Stimulated activated CD4-positive, alpha-beta T cell treated with anti-CD3 and anti-CD28 coated beads, Interleukin-4, amount 100 ng/mL, for 4 hours (primary cell): ENCODE measurements at regions not wholly inside any gene's neighbourhood (a gene's known extent, or its start where the extent isn't known, plus 50 kb on each side); places are given as distances from the start of the nearest gene placed in this dataset.

Experiments used
- DNase-seq, 2 experiments: peaks; one replicate each; pipeline ENCODE4 v3.0.0-alpha.2; 2020

DNA sequence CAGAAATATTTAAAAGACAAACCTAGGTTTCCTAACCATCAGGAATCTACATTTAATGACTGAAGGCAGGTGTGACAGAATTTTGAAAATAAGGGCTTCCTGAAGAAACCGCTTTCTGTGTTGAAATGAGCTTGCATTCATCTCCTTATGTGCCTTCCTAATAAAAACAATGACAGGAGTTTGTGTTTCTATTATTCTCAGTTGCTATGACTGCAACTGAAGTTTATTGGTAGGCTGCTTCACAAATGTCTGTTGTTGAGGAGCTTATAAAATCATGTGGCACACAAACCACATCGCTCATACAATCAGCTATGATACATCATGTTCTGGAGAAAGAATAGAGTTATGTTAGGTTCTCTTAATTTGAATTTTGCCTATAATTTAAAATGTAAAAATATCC is 362.7 kb upstream of the SLC8A1 start:
- no peak for DNase-seq

DNA sequence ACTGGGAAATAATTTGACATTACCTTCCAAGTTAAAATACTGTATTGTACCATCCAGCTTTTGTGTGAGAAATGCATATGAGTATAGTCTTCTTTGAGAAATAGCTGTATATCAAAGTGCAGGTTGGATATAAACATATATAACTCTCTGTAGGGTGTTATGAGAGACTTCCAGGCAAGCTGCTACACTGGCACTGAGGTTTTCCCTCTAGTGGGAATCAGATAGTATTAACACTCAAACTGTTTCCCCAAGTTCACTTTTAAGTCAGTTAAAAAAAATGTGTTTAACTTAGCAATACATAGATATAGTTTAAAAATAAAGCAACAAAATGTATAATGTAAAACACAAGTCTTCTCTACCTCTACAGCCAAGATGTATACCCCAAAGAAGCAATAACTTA is 368.4 kb upstream of the SLC8A1 start:
- DNase-seq, result no peak

DNA sequence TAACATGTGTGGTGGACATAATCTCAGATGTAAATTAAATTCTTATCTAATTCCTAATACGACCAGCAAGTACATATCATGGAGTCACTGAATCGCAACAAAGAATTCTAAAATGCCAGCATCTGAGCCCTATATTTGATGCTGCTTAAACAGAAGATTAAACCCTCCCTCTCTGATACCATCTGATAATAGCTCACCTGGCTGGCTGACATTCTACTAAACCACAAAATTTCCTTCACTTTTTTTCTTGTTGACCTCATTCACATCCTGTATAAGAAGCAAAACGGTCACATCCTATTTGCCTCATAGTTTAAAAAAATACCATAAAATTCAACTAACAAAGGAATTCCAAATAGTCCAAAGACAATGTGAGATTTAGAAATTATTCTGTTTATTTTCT is 371.6 kb upstream of the SLC8A1 start:
- no peak for DNase-seq

DNA sequence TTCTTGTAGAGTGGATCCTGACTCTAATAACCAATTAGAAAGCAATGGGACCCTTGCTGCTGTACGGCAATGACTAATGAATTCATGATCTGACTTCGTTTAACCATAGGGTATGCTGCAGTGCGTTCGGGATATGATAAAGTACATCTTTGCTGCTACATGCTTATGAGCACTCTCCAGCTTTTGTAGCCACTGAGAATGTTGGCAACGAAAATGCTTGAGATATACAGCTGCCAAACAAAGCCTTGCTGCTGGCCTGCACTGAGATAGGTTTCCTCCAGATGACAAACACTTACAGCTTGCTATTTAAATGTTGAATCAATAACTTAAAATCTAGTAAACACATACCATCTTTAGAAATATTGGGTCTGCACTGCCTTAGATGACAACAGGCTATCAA is 372.4 kb upstream of the SLC8A1 start:
- DNase-seq, result no peak

DNA sequence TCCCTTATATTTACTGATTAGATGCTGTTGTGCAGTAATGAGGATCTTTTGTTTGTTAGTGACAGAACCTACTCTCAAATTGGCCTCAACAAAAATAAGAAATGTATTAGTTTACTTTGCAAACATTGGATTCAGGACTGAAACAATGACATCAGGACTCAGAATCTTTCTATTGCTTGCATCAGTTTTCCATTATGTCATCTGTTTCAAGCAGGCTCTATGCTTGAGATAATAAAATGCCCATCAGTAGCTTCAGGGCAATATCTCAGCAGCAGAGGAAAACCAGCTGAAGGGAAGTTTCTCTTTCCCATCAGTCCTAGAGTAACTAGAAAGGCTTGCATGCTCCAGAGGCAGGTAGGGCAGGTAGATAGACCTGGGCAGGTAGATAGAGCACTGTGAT is 375.5 kb upstream of the SLC8A1 start:
- DNase-seq, result no peak

DNA sequence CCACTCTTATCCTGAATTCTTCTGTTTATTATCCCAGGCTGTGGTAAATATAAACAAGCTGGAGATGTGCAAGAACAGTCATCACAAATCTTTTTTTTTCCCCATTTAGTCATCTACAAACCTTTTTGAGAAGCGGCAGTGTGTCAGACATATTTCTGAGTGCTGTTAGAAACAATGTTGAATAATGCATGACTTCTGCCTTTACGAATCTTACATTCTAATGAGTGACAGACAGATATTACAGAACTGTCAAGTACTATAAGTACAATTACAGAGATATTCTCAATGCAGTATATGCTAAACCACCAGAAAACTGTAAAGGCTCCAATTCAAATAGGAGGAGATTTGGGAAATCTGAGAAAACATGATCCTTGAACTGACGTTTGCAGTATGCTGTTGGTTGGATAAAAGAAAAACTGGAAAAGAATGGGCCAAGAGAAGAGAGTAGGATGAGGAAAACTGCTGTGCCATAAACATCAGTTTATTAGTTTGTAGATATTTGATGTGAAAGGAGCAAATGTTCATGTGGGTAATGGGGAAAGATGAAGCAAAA is 379.5 kb upstream of the SLC8A1 start:
- no peak for DNase-seq

DNA sequence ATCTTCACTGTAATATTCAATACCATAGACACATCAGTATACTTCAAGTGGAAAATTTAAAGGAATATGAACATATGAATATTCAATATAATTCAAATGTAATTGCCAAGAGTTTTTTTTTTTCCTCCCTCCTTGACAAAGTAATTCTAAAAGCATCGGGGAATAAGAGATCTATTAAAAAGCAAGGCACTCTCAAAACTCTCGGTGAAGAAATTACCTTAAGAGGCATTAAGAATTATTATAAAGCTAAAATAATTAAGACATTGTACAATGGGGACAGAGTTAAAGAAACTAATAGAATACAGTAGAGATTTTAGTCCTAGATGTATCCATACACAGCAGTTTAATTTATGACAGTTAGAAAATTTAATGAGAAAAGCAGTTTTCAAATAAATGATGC is 390.0 kb upstream of the SLC8A1 start:
- DNase-seq, result no peak

DNA sequence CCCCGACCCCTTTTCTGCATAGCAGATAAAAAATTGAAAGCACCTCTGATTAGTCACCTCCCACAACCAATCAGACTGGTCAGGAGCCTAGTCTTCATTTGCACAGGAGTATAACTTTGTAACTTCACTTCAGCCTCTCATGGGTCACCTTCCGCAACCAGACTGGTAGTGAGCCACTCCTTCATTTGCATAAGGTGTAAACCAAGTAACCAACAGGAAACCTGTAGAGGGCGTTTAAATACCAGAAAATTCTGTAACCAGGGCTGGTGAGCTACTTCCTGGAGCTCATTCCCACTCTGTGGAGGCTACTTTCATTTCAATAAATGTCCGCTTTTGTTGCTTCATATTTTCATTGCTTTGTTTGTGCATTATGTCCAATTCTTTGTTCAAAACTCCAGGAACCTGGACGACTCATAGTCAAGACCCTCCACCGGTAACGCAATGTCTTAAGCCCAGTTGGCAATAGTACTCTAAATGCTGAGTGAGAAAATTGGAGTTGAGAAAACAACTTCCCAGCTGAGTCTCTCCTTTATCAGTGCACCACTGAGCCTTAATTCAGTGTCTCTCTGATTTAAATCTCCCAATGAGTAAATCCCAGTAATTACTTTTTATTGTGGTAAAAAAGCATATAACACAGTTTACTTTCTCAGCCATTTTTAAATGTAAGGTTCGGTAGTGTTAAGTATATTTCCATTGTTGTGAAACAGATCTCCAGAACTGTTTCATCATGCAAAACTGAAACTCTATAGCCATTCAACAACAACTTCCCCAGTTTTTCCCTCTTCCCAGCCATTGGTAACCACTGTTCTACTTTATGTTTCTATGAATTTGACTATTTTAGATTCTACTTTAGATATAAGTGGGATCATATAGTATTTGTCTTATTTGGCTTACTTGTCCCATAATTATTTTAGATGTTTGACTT is 392.7 kb upstream of the SLC8A1 start:
- no peak for DNase-seq

DNA sequence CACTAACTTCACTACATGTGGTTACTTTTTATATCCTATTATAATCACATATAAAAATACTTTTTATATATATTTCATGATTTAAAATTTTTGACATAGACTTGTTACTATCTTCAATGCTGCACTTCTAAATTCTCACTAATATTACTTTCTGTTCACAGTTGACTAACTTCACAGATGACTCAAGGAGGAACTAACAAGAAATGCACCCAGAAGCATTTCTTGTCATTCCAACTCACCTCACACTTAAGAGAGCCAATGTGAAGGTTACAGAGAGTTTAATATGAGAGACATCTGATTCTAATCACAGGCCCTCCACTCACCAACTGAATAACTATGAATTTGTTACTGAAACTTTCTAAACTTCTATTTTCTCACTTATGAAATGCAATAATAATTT is 399.8 kb upstream of the SLC8A1 start:
- no peak for DNase-seq

DNA sequence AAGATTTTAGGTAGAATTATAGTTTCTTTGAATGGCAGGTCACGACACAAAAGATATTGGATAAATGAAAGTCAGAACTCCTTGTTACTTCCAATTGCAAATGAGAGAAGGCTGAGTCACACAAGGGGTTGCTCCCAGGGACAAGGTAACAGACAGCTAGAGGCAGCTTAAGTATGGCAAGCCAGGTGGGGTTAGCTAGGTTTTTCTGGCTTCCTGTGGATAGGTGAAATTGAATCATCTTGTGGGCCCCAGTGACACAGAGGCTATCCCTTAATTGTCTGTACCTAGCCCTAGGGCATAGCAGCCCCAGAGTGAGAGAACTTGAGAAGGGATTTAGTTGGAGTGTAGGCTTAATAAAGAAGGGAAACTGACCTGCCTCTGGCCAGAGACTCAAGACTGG is 407.7 kb upstream of the SLC8A1 start:
- no peak for DNase-seq

DNA sequence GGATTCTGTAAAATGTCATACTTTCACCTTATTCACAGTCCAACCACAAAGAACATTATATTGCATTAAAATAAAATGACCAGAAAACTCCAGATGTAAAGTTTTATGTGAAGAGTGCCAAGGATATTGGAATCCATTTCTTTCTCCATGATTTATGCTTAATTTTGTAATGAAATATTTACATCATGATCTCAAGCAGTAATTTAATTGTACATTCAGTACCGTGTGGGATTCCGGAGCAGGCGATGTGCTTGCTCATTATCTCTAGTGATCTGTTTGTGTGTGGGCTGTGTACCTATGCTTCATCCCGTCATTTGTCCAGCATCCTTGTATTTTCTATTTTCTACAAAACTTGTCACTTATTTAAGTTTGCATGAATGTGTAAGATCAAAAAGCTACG is 415.9 kb upstream of the SLC8A1 start:
- DNase-seq, result no peak

DNA sequence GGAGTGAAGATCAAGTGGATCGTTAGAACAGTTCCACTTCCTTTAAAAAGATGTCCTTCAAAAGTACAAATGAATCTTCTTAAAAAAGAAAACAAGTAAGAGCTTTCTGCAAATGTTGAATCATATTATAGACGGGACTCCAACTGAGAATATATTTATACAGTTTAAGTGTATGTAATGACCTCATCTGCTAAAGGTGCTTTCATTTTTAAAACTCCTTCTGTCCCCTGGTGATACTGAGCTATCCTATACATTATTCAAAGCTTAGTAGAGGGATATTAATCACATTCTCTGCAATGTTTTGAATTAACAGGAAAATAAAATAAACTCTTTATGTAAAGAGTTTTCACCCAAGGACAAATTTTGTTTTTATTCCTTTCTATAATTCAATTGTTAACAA is 420.7 kb upstream of the SLC8A1 start:
- no peak for DNase-seq

DNA sequence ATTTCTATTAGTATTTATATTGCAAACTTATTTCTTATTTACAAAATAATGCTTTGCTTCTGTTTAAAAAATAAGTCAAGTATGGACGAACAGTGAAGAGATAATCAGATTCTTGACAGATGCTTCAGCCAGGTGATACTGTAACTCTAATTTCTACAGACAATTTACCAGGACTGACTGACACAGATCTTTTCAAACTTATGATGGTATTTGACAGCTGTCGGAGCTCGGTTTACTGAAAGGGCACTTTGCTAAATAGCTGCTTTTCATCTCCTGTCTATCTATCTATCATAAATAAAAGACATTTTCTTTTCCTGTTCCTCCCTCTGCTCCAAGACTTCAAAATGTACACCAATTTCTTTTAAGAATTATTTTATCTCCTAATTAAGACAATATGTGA is 422.5 kb upstream of the SLC8A1 start:
- DNase-seq, result no peak

DNA sequence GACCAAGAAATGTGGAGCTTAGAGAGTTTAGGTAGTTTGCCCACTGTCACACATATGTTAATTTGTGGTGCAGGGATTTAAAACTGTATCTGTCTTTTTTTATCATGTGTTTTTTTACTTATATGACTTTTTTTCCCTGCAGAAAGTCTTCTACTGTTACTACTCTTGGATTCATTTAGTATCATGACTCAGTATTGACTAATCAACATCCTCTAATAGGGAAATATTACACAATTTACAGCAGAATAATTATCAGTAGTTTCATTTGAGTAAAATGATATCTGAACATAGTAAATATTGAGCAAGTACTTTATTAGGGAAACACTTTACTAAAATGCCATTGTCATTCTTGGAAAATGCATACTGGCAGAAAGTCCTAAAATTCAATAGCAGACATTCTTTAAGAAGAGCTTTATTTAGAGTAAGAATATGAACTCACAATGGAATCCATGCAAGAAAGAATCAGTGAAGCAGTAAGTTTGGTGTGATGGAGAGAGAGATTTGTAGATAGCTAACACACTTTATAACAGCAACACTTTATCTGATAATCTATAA is 425.9 kb upstream of the SLC8A1 start:
- DNase-seq, result no peak

DNA sequence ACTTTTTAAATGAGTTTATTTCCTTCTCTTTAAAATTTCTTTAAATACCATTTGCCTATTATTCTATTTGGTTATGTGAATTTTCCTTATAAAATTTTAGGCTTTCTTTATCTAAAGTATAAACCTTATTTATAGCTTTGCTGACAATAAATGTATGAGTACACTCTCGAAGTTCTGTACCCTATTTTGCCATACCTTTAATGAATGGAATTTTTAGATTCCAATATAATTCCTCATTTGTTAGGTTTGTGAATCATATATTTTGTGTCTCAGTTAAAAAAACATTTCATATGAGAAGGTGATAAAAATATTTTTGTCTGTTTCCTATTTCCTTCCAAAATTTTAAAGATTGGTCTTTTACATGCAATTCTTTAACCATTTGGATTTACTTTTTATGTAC is 427.4 kb upstream of the SLC8A1 start:
- DNase-seq, result no peak

DNA sequence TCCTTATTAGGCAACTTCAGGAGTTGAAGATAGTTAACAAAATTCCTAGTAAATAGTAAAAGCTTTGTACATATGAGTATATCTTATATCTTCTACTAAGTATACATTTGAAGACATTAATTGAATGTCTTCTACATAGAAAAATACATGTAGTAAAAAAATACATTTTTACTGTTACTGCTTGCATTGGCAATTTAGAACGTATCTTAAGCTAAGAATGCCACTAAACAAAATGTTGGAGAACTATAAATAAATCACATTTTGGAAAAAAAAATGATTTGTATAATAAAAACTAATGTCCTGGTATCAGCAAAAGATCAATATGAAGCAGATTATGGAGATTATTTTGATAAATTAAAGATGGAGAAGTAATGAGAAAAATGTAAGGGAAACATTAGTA is 434.2 kb upstream of the SLC8A1 start:
- no peak for DNase-seq

DNA sequence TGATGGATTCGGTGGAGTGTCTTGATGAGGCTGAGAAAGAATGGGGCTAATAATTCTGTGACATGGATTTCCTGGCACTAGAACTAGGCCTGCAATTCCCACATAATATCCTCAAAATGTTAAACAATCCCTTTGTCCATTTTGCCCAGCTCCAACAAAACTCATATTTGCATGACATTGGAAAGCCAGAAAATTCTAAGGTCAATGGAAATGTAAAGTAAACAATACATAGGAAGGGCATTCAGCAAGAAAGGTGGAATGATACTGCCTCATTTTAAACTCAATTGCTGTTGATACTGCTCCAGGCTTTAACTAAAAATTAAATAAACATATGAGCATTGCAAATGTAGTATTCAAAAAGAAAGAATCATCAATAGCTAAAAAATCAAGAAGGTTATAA is 434.8 kb upstream of the SLC8A1 start:
- no peak for DNase-seq

DNA sequence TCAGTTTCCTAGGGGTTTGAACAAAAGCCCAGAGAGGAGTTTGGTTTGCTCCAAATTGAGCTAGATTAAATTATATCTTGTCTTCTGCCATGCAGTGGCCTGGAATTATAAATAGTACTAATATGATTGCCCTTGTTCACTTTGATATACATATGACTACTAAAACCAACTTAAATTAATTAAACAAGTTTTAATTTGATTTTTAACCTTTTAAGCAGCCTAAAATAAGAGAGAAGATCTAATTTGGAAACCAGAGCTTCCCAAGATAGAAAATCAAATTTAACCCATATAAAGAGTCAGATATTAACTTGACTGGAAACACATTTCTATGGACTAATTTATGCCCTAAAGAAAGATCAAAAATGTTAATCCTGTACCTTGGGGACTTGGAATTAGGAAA is 444.5 kb upstream of the SLC8A1 start:
- no peak for DNase-seq

DNA sequence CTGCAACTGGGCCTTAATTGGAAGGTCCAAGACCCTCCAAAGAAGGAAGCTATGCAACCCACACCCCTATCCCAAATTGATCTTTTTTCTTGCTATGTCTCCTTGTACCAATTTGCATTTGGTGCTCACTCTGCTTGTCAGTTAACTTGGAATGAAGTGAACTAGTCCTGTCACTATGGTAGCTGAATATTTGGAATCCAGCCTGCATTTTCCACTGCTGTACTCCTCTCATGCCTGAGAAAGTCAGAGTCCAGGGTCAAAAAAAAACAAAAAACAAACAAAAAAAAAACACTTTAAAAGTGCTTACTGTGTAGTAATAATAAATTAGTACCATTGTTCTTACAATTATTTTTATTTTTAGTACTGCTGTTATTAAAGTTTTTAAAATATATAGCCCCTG is 462.8 kb upstream of the SLC8A1 start:
- DNase-seq, result no peak

DNA sequence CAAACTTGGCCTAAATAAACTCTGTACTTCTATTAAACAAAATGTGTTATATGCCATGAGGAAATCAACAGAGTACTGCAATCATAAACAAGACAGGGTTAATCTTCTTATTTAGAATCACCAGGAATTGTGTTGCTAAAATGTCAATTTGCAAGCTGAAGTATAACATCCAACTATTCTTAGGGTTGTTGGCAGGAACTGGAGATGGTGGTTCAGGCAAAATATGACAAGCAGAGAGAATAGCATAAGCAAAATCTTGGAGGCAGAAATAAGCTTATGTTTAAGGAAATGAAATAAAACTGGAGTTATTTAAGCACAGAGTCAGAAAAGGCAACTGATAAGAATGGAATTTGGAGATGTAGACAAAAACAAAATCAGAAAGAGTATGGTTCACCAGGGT is 463.8 kb upstream of the SLC8A1 start:
- no peak for DNase-seq

DNA sequence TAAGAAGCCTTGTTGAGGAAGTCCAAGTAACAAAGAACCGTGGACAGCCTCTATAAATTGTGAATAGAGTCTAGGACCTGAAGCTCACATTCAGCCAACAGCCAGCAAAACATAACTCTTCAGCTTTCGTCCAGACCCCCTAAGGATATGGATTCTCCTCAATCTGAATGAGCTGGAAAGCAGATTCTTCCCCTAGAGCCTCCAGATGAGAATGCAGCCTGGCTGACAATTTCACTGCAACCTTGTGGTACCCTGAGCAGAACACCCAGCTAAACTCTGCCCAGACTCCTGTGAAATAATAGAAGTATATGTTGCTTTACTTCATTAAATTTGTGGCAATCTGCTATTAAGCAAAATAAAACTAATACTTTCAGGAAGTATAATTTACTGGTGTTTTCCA is 483.5 kb upstream of the SLC8A1 start:
- DNase-seq, result no peak

DNA sequence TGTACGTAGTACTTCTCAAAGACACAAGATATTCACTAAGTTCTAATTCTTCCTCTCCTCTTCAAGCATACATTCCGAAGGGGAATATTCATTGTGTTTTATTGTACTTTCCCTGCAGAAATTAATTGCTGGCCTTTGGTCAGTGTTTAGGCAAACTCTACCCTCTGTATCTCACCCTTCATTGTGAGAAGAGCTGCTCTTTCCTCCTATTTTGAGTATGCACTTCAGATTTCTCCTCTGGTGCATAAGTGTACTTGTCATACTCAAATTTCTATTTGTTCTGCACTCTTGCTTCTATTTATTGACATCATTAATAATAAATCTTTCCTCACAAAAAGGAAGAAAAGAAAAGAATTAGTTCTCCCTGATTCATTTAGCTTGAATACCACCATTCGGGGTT is 485.4 kb upstream of the SLC8A1 start:
- DNase-seq, result no peak

DNA sequence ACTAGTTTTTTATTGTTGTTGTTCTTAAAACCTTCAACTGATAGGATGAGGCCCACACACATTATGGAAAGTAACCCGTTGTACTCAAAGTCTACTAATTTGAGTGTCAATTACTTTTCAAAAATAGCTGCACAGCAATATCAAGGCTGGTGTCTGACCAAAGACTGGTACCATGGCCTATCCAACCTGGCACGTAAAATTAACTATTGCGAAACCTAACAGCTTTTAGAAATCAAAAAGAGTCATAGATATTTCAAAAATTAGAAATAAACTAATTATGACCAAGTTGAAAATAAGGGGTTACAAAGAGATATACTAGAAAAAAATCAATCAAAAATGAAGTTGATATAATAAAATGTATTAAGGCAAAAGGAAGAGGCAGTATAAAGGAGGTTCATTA is 501.5 kb upstream of the SLC8A1 start:
- DNase-seq, result no peak

DNA sequence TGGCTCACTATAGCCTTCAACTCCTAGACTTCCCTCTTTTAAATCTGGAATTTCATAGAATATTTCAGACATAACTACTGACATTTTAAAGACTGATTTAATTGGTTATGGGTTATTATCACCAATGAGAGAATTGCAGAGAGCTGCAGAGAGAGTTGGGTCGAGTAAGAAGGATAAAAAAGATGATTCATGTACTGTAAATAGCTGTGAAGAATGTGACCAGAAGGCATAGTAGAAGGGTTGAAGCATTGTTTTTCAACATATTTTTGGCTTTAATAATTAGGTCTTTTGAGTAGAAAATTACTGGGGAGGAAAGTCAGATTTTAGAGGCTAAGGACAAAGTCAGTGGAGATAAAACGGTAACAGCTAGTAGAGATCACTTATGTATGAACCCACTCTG is 503.2 kb upstream of the SLC8A1 start:
- no peak for DNase-seq

DNA sequence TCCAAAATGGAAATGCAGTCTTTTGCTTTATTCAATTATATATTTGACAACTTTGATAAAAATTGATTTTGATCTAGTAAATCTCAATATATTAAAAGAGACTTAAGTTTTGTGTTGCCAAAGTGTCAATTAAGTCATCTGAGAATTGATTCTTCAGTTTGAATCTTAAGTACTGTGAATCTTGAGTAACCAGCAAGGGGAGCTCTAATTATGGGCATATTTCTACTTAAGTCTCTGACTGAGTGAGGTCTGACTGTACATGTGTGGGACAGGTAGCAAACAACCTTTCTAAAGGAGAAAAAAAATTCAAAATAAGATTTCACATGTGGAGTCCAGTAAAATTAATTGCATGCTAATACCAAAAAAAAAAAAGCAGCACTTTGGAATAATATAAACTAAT is 503.7 kb upstream of the SLC8A1 start:
- no peak for DNase-seq
